ENCODE measurements at regions not wholly inside any gene's neighbourhood (a gene's known extent, or its start where the extent isn't known, plus 50 kb on each side); places are given as distances from the start of the nearest gene placed in this dataset.

DNA sequence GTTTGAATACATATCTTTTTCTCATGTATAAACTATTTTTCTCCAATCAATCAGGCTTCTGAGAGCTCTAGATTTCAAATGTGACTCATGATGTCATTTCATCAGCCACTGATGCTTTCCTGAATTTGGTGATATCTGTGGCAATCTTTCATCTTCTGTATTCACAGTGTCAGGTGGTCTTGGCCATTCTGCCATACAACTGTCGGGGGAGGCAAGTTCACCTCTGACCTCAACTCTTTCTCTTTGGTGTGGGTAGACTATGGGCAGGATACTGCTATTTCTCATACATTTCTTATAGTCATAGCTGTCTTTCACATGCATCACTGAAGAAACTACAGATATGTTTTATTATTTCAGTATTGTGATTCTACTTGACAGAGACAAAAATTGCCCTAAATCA is 414.1 kb upstream of the MEF2C start:
- DNase-seq: no peak
- Histone ChIP-seq H3K4me3 (no peak overlapping the region), H3K36me3 (ENCODE audit: low read depth) (no peaks in the 10 kb centered on the region), H3K9ac (no peak overlapping the region), H3K4me1 (ENCODE audit: insufficient read depth) (no peaks in the 10 kb centered on the region), H3K9me2 (ENCODE audit: insufficient read depth) (no peaks in the 10 kb centered on the region), H4K20me1 (ENCODE audit: insufficient read depth) (no peaks in the 10 kb centered on the region), H2AFZ (no peak overlapping the region), H3K4me2 (ENCODE audit: unreplicated experiment) (no peak overlapping the region), H3K79me2 (ENCODE audit: insufficient read depth) (no peaks in the 10 kb centered on the region), H3K27ac (no peak overlapping the region), H3K27me3 (replicated peaks; ENCODE audit: insufficient read depth) (no peaks in the 10 kb centered on the region), H3K9me3 (ENCODE audit: low read depth) (no peaks in the 10 kb centered on the region), H3F3A (ENCODE audit: insufficient read depth) (peaks cover 11% of the 10 kb centered on the region)
- in situ Hi-C loops (cut with MboI): no loop called here
- TF ChIP-seq EZH2 (IDR thresholded peaks at IDR 0.05; ENCODE audit: insufficient read depth, poor library complexity, severe bottlenecking) (no peak), EZH2phosphoT487 (IDR thresholded peaks at IDR 0.05; ENCODE audit: insufficient read depth, low read depth) (no peak)
- 95 to 100% methylated on average over 1 of the region's 1 CpG for WGBS, 2 experiments (ENCODE audit: low coverage in 1 of 2, low lambda C conversion rate in 2 of 2, missing lambda C conversion rate in 2 of 2)

DNA sequence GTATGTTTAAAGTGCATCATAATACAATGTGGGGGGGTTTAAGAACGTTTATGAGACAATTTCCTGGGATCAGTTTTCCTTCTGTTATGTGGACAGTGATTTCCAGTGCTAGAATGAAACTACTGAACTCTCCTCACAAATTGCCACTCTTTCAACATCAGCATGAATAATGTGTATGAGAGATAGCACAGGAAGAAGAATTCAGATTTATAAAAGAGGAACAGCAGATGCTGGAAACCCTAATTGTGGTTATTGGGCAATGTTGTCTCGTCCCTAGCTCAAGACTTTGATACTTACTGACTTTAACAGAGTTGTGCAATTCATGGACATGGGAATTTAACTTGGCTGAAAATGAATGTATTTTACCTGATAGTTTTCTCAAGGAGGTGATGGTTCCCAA is 410.8 kb upstream of the MEF2C start:
- Histone ChIP-seq H3K4me2 (ENCODE audit: unreplicated experiment) (no peak overlapping the region), H3K4me1 (ENCODE audit: insufficient read depth) (peaks cover 4% of the 10 kb centered on the region), H3K79me2 (ENCODE audit: insufficient read depth) (no peaks in the 10 kb centered on the region), H3K27ac (no peak overlapping the region), H3K9me3 (ENCODE audit: low read depth) (no peaks in the 10 kb centered on the region), H3K27me3 (replicated peaks; ENCODE audit: insufficient read depth) (no peaks in the 10 kb centered on the region), H3F3A (ENCODE audit: insufficient read depth) (peaks cover 22% of the 10 kb centered on the region), H2AFZ (no peak overlapping the region), H4K20me1 (ENCODE audit: insufficient read depth) (no peaks in the 10 kb centered on the region), H3K9me2 (ENCODE audit: insufficient read depth) (no peaks in the 10 kb centered on the region), H3K4me3 (no peak overlapping the region), H3K36me3 (ENCODE audit: low read depth) (no peaks in the 10 kb centered on the region), H3K9ac (no peak overlapping the region)
- in situ Hi-C loops (cut with MboI): no loop called here
- 28 to 33% methylated on average over 2 of the region's 2 CpGs for WGBS, 2 experiments (ENCODE audit: low coverage in 1 of 2, low lambda C conversion rate in 2 of 2, missing lambda C conversion rate in 2 of 2)
- TF ChIP-seq EZH2 (IDR thresholded peaks at IDR 0.05; ENCODE audit: insufficient read depth, poor library complexity, severe bottlenecking) (no peak), EZH2phosphoT487 (IDR thresholded peaks at IDR 0.05; ENCODE audit: insufficient read depth, low read depth) (no peak)
- peak; percentile 64 for DNase-seq

DNA sequence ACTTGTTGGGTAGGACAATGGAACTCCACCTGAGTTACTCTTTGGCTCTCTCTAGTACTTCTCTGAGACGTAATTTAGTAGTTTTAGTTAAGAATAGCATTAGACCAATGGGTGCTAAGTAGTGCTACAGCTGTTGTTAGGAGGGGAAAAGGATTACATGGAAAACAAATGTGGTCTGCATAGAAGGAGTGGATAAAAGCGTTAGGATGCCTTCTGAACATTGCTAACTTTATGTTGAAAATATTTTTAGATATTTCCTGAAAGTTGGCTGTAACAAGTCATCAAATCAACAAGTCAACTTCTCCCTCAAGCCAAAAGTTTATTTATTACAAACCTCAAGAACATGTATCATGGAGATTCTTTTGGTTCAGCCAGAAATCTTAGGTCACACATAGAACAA is 409.5 kb upstream of the MEF2C start:
- no peak for TF ChIP-seq EZH2phosphoT487 (IDR thresholded peaks at IDR 0.05; ENCODE audit: insufficient read depth, low read depth)
- TF ChIP-seq EZH2 (IDR thresholded peaks at IDR 0.05; ENCODE audit: insufficient read depth, poor library complexity, severe bottlenecking): no peak
- Histone ChIP-seq H3K9me2 (ENCODE audit: insufficient read depth) (no peaks in the 10 kb centered on the region), H3K4me2 (ENCODE audit: unreplicated experiment) (no peak overlapping the region), H3K4me3 (no peak overlapping the region), H4K20me1 (ENCODE audit: insufficient read depth) (no peaks in the 10 kb centered on the region), H2AFZ (no peak overlapping the region), H3K9ac (no peak overlapping the region), H3K9me3 (ENCODE audit: low read depth) (no peaks in the 10 kb centered on the region), H3K36me3 (ENCODE audit: low read depth) (no peaks in the 10 kb centered on the region), H3K79me2 (ENCODE audit: insufficient read depth) (no peaks in the 10 kb centered on the region), H3F3A (ENCODE audit: insufficient read depth) (peaks cover 22% of the 10 kb centered on the region), H3K27me3 (replicated peaks; ENCODE audit: insufficient read depth) (no peaks in the 10 kb centered on the region), H3K4me1 (ENCODE audit: insufficient read depth) (peaks cover 4% of the 10 kb centered on the region), H3K27ac (no peak overlapping the region)
- in situ Hi-C loops (cut with MboI): no loop called here
- no peak for DNase-seq
- WGBS, 2 experiments (ENCODE audit: low coverage in 1 of 2, low lambda C conversion rate in 2 of 2, missing lambda C conversion rate in 2 of 2): 52 to 59% methylated on average over 2 of the region's 2 CpGs

DNA sequence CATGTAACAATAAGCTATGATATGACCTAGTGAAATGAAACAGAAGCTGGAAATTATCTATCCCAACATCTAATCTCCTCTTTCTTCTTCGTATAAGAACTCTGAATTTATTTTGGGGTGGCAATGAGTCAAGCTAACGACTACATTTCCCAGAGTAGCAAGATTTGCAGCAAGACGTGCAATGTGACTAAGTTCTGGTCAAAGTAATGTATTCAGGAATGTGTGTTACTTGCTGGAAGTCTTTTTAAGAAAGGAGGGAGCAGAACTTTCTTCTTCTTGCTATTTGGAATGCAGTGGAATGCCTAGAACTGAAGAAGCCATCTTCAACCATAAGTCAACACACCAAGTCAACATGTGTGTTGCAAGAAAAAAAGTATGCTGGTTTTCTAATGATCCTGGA is 406.6 kb upstream of the MEF2C start:
- H3K27ac ChIP-seq: peak overlapping the region; percentile 26
- 6 to 8% methylated on average over 3 of the region's 3 CpGs for WGBS, 2 experiments (ENCODE audit: low coverage in 1 of 2, low lambda C conversion rate in 2 of 2, missing lambda C conversion rate in 2 of 2)

GRCh38 chr5:89287964-89288363 is 405.0 kb upstream of the MEF2C start:
- Histone ChIP-seq H3K36me3 (ENCODE audit: low read depth) (no peaks in the 10 kb centered on the region), H4K20me1 (ENCODE audit: insufficient read depth) (no peaks in the 10 kb centered on the region), H3K4me3 (no peak overlapping the region), H3K27ac (no peak overlapping the region), H3K79me2 (ENCODE audit: insufficient read depth) (no peaks in the 10 kb centered on the region), H2AFZ (no peak overlapping the region), H3K9ac (no peak overlapping the region), H3K27me3 (replicated peaks; ENCODE audit: insufficient read depth) (no peaks in the 10 kb centered on the region), H3F3A (ENCODE audit: insufficient read depth) (peaks cover 11% of the 10 kb centered on the region), H3K4me1 (ENCODE audit: insufficient read depth) (peaks cover 5% of the 10 kb centered on the region), H3K9me2 (ENCODE audit: insufficient read depth) (no peaks in the 10 kb centered on the region), H3K9me3 (ENCODE audit: low read depth) (no peaks in the 10 kb centered on the region), H3K4me2 (ENCODE audit: unreplicated experiment) (no peak overlapping the region)
- in situ Hi-C loops (cut with MboI): no loop called here
- TF ChIP-seq EZH2phosphoT487 (IDR thresholded peaks at IDR 0.05; ENCODE audit: insufficient read depth, low read depth) (no peak), EZH2 (IDR thresholded peaks at IDR 0.05; ENCODE audit: insufficient read depth, poor library complexity, severe bottlenecking) (no peak)
- DNase-seq: no peak

More for the DNA sequence above, 406.6 kb upstream of the MEF2C start:
- H3K4me1 ChIP-seq (ENCODE audit: insufficient read depth): peaks cover 4% of the 10 kb centered on the region
- H3K9me2 ChIP-seq (ENCODE audit: insufficient read depth): no peaks in the 10 kb centered on the region
- no peaks in the 10 kb centered on the region for H3K27me3 ChIP-seq (replicated peaks; ENCODE audit: insufficient read depth)
- no peak for TF ChIP-seq EZH2 (IDR thresholded peaks at IDR 0.05; ENCODE audit: insufficient read depth, poor library complexity, severe bottlenecking)
- TF ChIP-seq EZH2phosphoT487 (IDR thresholded peaks at IDR 0.05; ENCODE audit: insufficient read depth, low read depth): no peak
- H3K9me3 ChIP-seq (ENCODE audit: low read depth): no peaks in the 10 kb centered on the region
- no peaks in the 10 kb centered on the region for H4K20me1 ChIP-seq (ENCODE audit: insufficient read depth)
- no peak overlapping the region for H3K9ac ChIP-seq
- H3K36me3 ChIP-seq (ENCODE audit: low read depth): no peaks in the 10 kb centered on the region
- peak overlapping the region; percentile 15 for H3K4me2 ChIP-seq (ENCODE audit: unreplicated experiment)
- 0 out of 2 replicates have a peak overlapping the region, but pooled peaks have one; percentile 1 for H2AFZ ChIP-seq
- peaks cover 22% of the 10 kb centered on the region for H3F3A ChIP-seq (ENCODE audit: insufficient read depth)
- in situ Hi-C loops (cut with MboI): no loop called here
- no peak overlapping the region for H3K4me3 ChIP-seq
- no peaks in the 10 kb centered on the region for H3K79me2 ChIP-seq (ENCODE audit: insufficient read depth)
- peak; percentile 80 for DNase-seq
